BLaER1 (cell line): ENCODE measurements at regions not wholly inside any gene's neighbourhood (a gene's known extent, or its start where the extent isn't known, plus 50 kb on each side); places are given as distances from the start of the nearest gene placed in this dataset.
"Not testable (repeated sequence)": the region's sequence is repeated elsewhere in the genome, so short reads cannot be mapped to it uniquely, and the experiment has no call there.

Experiments used
- H3K27ac ChIP-seq: shearing (Covaris generic); formaldehyde crosslinking; 2 replicates; pipeline ENCODE4 v1.8.1; 2022
- H3K27me3 ChIP-seq: shearing (Covaris generic); formaldehyde crosslinking; 2 replicates; pipeline ENCODE4 v1.8.1; 2022
- H3K36me3 ChIP-seq: shearing (Covaris generic); formaldehyde crosslinking; 2 replicates; pipeline ENCODE4 v1.8.1; 2022
- H3K4me1 ChIP-seq: shearing (Covaris generic); formaldehyde crosslinking; 2 replicates; pipeline ENCODE4 v1.8.1; 2022
- H3K4me2 ChIP-seq: shearing (Covaris generic); formaldehyde crosslinking; 2 replicates; pipeline ENCODE4 v1.8.1; 2022
- H3K4me3 ChIP-seq: shearing (Covaris generic); formaldehyde crosslinking; 2 replicates; pipeline ENCODE4 v1.8.1; 2022
- H3K9ac ChIP-seq: shearing (Covaris generic); formaldehyde crosslinking; 2 replicates; pipeline ENCODE4 v1.8.1; 2022
- H3K9me3 ChIP-seq: shearing (Covaris generic); formaldehyde crosslinking; 2 replicates; pipeline ENCODE4 v1.8.1; 2022
- H4K20me1 ChIP-seq: shearing (Covaris generic); formaldehyde crosslinking; 2 replicates; pipeline ENCODE4 v1.8.1; 2022
- Cebpa-rat ChIP-seq: shearing (Covaris generic); IDR thresholded peaks from 2 replicates; pipeline ENCODE4 v1.8.1; 2022

GRCh38 chr11:128040603-128041002, 546.8 kb downstream of the ETS1 start:
- Histone ChIP-seq H3K9ac (no peak overlapping the region), H3K4me1 (peaks cover 32% of the 10 kb centered on the region), H3K4me3 (no peak overlapping the region), H3K4me2 (0 out of 2 replicates have a peak overlapping the region, but pooled peaks have one; percentile 1), H4K20me1 (no peaks in the 10 kb centered on the region), H3K27me3 (no peaks in the 10 kb centered on the region), H3K9me3 (peaks cover 3% of the 10 kb centered on the region; the same call in 1 of the 2 replicates), H3K27ac (no peak overlapping the region), H3K36me3 (no peaks in the 10 kb centered on the region)
- TF ChIP-seq Cebpa-rat, result no peak

- H3K4me2 ChIP-seq, result peak overlapping the region; percentile 49
- no peak overlapping the region for H3K27ac ChIP-seq
- no peaks in the 10 kb centered on the region for H3K36me3 ChIP-seq
- peaks cover 32% of the 10 kb centered on the region for H3K4me1 ChIP-seq
- no peaks in the 10 kb centered on the region for H3K27me3 ChIP-seq
- H3K9me3 ChIP-seq, result peaks cover 3% of the 10 kb centered on the region; the same call in 1 of the 2 replicates
- no peak overlapping the region for H3K9ac ChIP-seq
- peak; percentile 66; the same call in 1 of the 2 replicates for TF ChIP-seq Cebpa-rat
- H4K20me1 ChIP-seq, result no peaks in the 10 kb centered on the region
- H3K4me3 ChIP-seq, result no peak overlapping the region
These were observed 548.0 kb downstream of the ETS1 start for GRCh38 chr11:128039140-128040021.

GRCh38 chr11:128036556-128037093, 550.7 kb downstream of the ETS1 start:
- H3K4me2 ChIP-seq, result no peak overlapping the region
- H3K27me3 ChIP-seq, result no peaks in the 10 kb centered on the region
- H3K4me1 ChIP-seq, result peaks cover 23% of the 10 kb centered on the region
- H3K27ac ChIP-seq, result no peak overlapping the region
- no peak for TF ChIP-seq Cebpa-rat
- H4K20me1 ChIP-seq, result no peaks in the 10 kb centered on the region
- H3K4me3 ChIP-seq, result no peak overlapping the region
- H3K9ac ChIP-seq, result no peak overlapping the region
- H3K36me3 ChIP-seq, result no peaks in the 10 kb centered on the region
- H3K9me3 ChIP-seq, result no peaks in the 10 kb centered on the region

- Histone ChIP-seq H3K9me3 (no peaks in the 10 kb centered on the region), H3K9ac (no peak overlapping the region), H3K27ac (no peak overlapping the region), H3K4me2 (no peak overlapping the region), H4K20me1 (no peaks in the 10 kb centered on the region), H3K27me3 (no peaks in the 10 kb centered on the region), H3K4me1 (peaks cover 27% of the 10 kb centered on the region), H3K4me3 (no peak overlapping the region), H3K36me3 (no peaks in the 10 kb centered on the region)
- TF ChIP-seq Cebpa-rat, result no peak
These were observed 551.4 kb downstream of the ETS1 start for GRCh38 chr11:128036006-128036405.

GRCh38 chr11:128031538-128032134, 555.7 kb downstream of the ETS1 start:
- H3K27ac ChIP-seq, H4K20me1 ChIP-seq, H3K4me3 ChIP-seq, H3K4me2 ChIP-seq, H3K27me3 ChIP-seq, H3K4me1 ChIP-seq, H3K9me3 ChIP-seq, H3K36me3 ChIP-seq, H3K9ac ChIP-seq: not testable (repeated sequence)

GRCh38 chr11:128029219-128029722, 558.1 kb downstream of the ETS1 start:
- no peaks in the 10 kb centered on the region for H3K36me3 ChIP-seq
- no peak for TF ChIP-seq Cebpa-rat
- H3K4me1 ChIP-seq, result 0 out of 2 replicates have a peak, but pooled peaks cover 4% of the 10 kb centered on the region
- H3K9ac ChIP-seq, result no peak overlapping the region
- H3K4me2 ChIP-seq, result no peak overlapping the region
- H3K27ac ChIP-seq, result no peak overlapping the region
- H3K9me3 ChIP-seq, result no peaks in the 10 kb centered on the region
- H3K27me3 ChIP-seq, result no peaks in the 10 kb centered on the region
- no peaks in the 10 kb centered on the region for H4K20me1 ChIP-seq
- no peak overlapping the region for H3K4me3 ChIP-seq

- no peak for TF ChIP-seq Cebpa-rat
- no peak overlapping the region for H3K4me2 ChIP-seq
- H4K20me1 ChIP-seq, result no peaks in the 10 kb centered on the region
- no peaks in the 10 kb centered on the region for H3K9me3 ChIP-seq
- 0 out of 2 replicates have a peak, but pooled peaks cover 4% of the 10 kb centered on the region for H3K4me1 ChIP-seq
- no peak overlapping the region for H3K4me3 ChIP-seq
- no peaks in the 10 kb centered on the region for H3K27me3 ChIP-seq
- no peaks in the 10 kb centered on the region for H3K36me3 ChIP-seq
- no peak overlapping the region for H3K27ac ChIP-seq
- no peak overlapping the region for H3K9ac ChIP-seq
These were observed 560.8 kb downstream of the ETS1 start for GRCh38 chr11:128026596-128026995.

- Histone ChIP-seq H3K4me3 (no peak overlapping the region), H4K20me1 (no peaks in the 10 kb centered on the region), H3K4me2 (no peak overlapping the region), H3K27me3 (no peaks in the 10 kb centered on the region), H3K9ac (no peak overlapping the region), H3K4me1 (no peaks in the 10 kb centered on the region), H3K27ac (no peak overlapping the region), H3K36me3 (no peaks in the 10 kb centered on the region), H3K9me3 (no peaks in the 10 kb centered on the region)
- TF ChIP-seq Cebpa-rat, result no peak
These were observed 564.6 kb downstream of the ETS1 start for GRCh38 chr11:128022761-128023160.

GRCh38 chr11:128022007-128022368, 565.4 kb downstream of the ETS1 start:
- no peaks in the 10 kb centered on the region for H3K27me3 ChIP-seq

More at GRCh38 chr11:128022007-128022368, 565.4 kb downstream of the ETS1 start:
- Histone ChIP-seq H3K9ac (no peak overlapping the region), H3K4me1 (no peaks in the 10 kb centered on the region), H3K27ac (no peak overlapping the region), H3K9me3 (no peaks in the 10 kb centered on the region), H4K20me1 (no peaks in the 10 kb centered on the region), H3K4me2 (no peak overlapping the region), H3K36me3 (no peaks in the 10 kb centered on the region), H3K4me3 (no peak overlapping the region)
- TF ChIP-seq Cebpa-rat, result no peak
